ENCODE measurements at regions not wholly inside any gene's neighbourhood (a gene's known extent, or its start where the extent isn't known, plus 50 kb on each side); places are given as distances from the start of the nearest gene placed in this dataset.
"Not testable (repeated sequence)": the region's sequence is repeated elsewhere in the genome, so short reads cannot be mapped to it uniquely, and the experiment has no call there.

DNA sequence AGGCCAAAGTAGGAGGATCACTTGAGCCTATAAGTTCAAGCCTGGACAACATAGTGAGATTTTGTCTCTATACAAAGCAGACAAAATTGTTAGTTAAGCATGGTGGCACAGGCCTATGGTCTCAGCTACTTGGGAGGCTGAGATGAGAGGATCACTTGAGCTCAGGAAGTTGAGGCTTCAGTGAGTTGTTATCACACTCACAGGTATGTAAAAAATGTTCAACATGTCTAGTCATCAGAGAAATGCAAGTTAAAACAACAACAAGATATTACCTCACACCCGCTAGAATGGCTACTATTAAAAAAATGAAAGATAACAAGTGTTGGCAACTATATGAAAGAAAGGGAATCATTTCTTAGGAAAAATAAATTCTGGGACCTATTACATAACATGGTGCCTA is 341.5 kb upstream of the ST8SIA4 start:
- no peak overlapping the region for H3K4me3 ChIP-seq (ENCODE audit: low read depth, low read length, poor library complexity, severe bottlenecking)
- no TSS peak for BruUV-seq (replicated peaks)
- CTCF ChIA-PET (ENCODE audit: unreplicated experiment), result no interaction called here
- no peak overlapping the region for H3K4me2 ChIP-seq (ENCODE audit: low read length)
- H3K4me1 ChIP-seq (ENCODE audit: insufficient read depth, low read length, poor library complexity, severe bottlenecking), result no peaks in the 10 kb centered on the region
- H3K79me2 ChIP-seq (ENCODE audit: insufficient read depth, low read depth, low read length), result no peaks in the 10 kb centered on the region
- no peak for DNase-seq (ENCODE audit: low spot score)
- TF ChIP-seq CTCF (conservative IDR thresholded peaks at IDR 0.05; ENCODE audit: low read length) (no peak), EZH2phosphoT487 (IDR thresholded peaks at IDR 0.05; ENCODE audit: borderline replicate concordance, low read depth, low read length) (no peak)
- no peak overlapping the region for H2AFZ ChIP-seq (ENCODE audit: low read length)
- H3K27ac ChIP-seq (ENCODE audit: low read depth, low read length, poor library complexity, severe bottlenecking), result no peak overlapping the region
- POLR2A ChIA-PET, result no interaction called here
- no peaks in the 10 kb centered on the region for H3K9me3 ChIP-seq (ENCODE audit: low read length)
- no peaks in the 10 kb centered on the region for H3K36me3 ChIP-seq (ENCODE audit: insufficient read depth, low read length)
- intact Hi-C loops (cut with micrococcal nuclease; ENCODE audit: unreplicated experiment), result no loop called here
- no peaks in the 10 kb centered on the region for H4K20me1 ChIP-seq (ENCODE audit: insufficient read depth, low read length)
- no peaks in the 10 kb centered on the region for H3K9me2 ChIP-seq (ENCODE audit: insufficient read depth, low read length)

- Histone ChIP-seq H3K4me3 (ENCODE audit: low read depth, low read length, poor library complexity, severe bottlenecking) (no peak overlapping the region), H3K4me2 (ENCODE audit: low read length) (no peak overlapping the region), H4K20me1 (ENCODE audit: insufficient read depth, low read length) (no peaks in the 10 kb centered on the region), H3K27ac (ENCODE audit: low read depth, low read length, poor library complexity, severe bottlenecking) (no peak overlapping the region), H2AFZ (ENCODE audit: low read length) (no peak overlapping the region), H3K9me3 (ENCODE audit: low read length) (no peaks in the 10 kb centered on the region), H3K36me3 (ENCODE audit: insufficient read depth, low read length) (no peaks in the 10 kb centered on the region), H3K4me1 (ENCODE audit: insufficient read depth, low read length, poor library complexity, severe bottlenecking) (no peaks in the 10 kb centered on the region), H3K79me2 (ENCODE audit: insufficient read depth, low read depth, low read length) (no peaks in the 10 kb centered on the region), H3K9me2 (ENCODE audit: insufficient read depth, low read length) (no peaks in the 10 kb centered on the region)
- intact Hi-C loops (cut with micrococcal nuclease; ENCODE audit: unreplicated experiment), result no loop called here
- no peak for TF ChIP-seq CTCF (conservative IDR thresholded peaks at IDR 0.05; ENCODE audit: low read length)
- CTCF ChIA-PET (ENCODE audit: unreplicated experiment), result no interaction called here
- POLR2A ChIA-PET, result no interaction called here
- no peak for DNase-seq (ENCODE audit: low spot score)
- no TSS peak for BruUV-seq (replicated peaks)
Observed at GRCh38 chr5:101212942-101213514, 309.9 kb upstream of the ST8SIA4 start.

DNA sequence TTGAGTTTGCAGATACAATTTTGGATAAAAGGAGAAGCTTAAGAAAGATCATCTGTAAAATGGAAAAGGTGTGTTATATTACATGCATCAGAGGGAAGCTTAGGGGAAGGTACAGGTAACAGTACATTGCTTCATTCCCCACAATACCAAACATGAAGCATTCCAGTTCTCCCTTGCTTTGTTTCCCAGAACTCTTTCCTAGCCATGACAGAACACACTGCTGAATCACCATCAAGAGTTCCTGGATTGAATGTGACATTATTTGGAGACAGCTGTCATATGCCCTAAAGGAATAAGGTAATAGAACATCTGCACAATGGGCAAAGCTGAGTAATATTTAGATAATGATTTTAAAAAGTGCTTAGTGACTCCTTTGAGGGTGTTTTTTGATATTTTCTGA is 303.5 kb upstream of the ST8SIA4 start:
- no peaks in the 10 kb centered on the region for H3K79me2 ChIP-seq (ENCODE audit: insufficient read depth, low read depth, low read length)
- no peaks in the 10 kb centered on the region for H3K9me3 ChIP-seq (ENCODE audit: low read length)
- ChIA-PET POLR2A (no interaction called here), CTCF (ENCODE audit: unreplicated experiment) (no interaction called here)
- H3K9me2 ChIP-seq (ENCODE audit: insufficient read depth, low read length), result no peaks in the 10 kb centered on the region
- no peaks in the 10 kb centered on the region for H4K20me1 ChIP-seq (ENCODE audit: insufficient read depth, low read length)
- no peak overlapping the region for H3K27ac ChIP-seq (ENCODE audit: low read depth, low read length, poor library complexity, severe bottlenecking)
- intact Hi-C loops (cut with micrococcal nuclease; ENCODE audit: unreplicated experiment), result no loop called here
- no peak overlapping the region for H3K4me3 ChIP-seq (ENCODE audit: low read depth, low read length, poor library complexity, severe bottlenecking)
- no peaks in the 10 kb centered on the region for H3K36me3 ChIP-seq (ENCODE audit: insufficient read depth, low read length)
- no peak overlapping the region for H3K4me2 ChIP-seq (ENCODE audit: low read length)
- H3K4me1 ChIP-seq (ENCODE audit: insufficient read depth, low read length, poor library complexity, severe bottlenecking), result no peaks in the 10 kb centered on the region
- no peak for TF ChIP-seq EZH2phosphoT487 (IDR thresholded peaks at IDR 0.05; ENCODE audit: borderline replicate concordance, low read depth, low read length)
- TF ChIP-seq CTCF (conservative IDR thresholded peaks at IDR 0.05; ENCODE audit: low read length), result no peak
- no TSS peak for BruUV-seq (replicated peaks)
- no peak for DNase-seq (ENCODE audit: low spot score)
- no peak overlapping the region for H2AFZ ChIP-seq (ENCODE audit: low read length)

GRCh38 chr5:101205065-101205464 is 302.0 kb upstream of the ST8SIA4 start:
- H4K20me1 ChIP-seq (ENCODE audit: insufficient read depth, low read length); CTCF ChIA-PET (ENCODE audit: unreplicated experiment); H3K4me2 ChIP-seq (ENCODE audit: low read length); H2AFZ ChIP-seq (ENCODE audit: low read length); H3K27ac ChIP-seq (ENCODE audit: low read depth, low read length, poor library complexity, severe bottlenecking); H3K9me3 ChIP-seq (ENCODE audit: low read length); H3K4me1 ChIP-seq (ENCODE audit: insufficient read depth, low read length, poor library complexity, severe bottlenecking); H3K4me3 ChIP-seq (ENCODE audit: low read depth, low read length, poor library complexity, severe bottlenecking); H3K79me2 ChIP-seq (ENCODE audit: insufficient read depth, low read depth, low read length); DNase-seq (ENCODE audit: low spot score); intact Hi-C loops (cut with micrococcal nuclease; ENCODE audit: unreplicated experiment); H3K36me3 ChIP-seq (ENCODE audit: insufficient read depth, low read length); POLR2A ChIA-PET; H3K9me2 ChIP-seq (ENCODE audit: insufficient read depth, low read length); BruUV-seq (replicated peaks): not testable (repeated sequence)

DNA sequence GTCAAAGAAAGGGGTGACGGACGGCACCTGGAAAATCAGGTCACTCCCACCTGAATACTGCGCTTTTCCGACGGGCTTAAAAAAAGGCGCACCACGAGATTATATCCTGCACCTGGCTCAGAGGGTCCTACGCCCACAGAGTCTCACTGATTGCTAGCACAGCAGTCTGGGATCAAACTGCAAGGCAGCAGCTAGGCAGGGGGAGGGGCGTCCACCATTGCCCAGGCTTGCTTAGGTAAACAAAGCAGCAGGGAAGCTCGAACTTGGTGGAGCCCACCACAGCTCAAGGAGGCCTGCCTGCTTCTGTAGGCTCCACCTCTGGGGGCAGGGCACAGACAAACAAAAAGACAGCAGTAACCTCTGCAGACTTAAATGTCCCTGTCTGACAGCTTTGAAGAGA is 277.3 kb upstream of the ST8SIA4 start:
- intact Hi-C loops (cut with micrococcal nuclease; ENCODE audit: unreplicated experiment); BruUV-seq (replicated peaks); H3K79me2 ChIP-seq (ENCODE audit: insufficient read depth, low read depth, low read length); H3K9me3 ChIP-seq (ENCODE audit: low read length); H2AFZ ChIP-seq (ENCODE audit: low read length); H3K4me3 ChIP-seq (ENCODE audit: low read depth, low read length, poor library complexity, severe bottlenecking); H3K36me3 ChIP-seq (ENCODE audit: insufficient read depth, low read length); H3K9me2 ChIP-seq (ENCODE audit: insufficient read depth, low read length); H3K4me2 ChIP-seq (ENCODE audit: low read length); CTCF ChIA-PET (ENCODE audit: unreplicated experiment); POLR2A ChIA-PET; H3K27ac ChIP-seq (ENCODE audit: low read depth, low read length, poor library complexity, severe bottlenecking); DNase-seq (ENCODE audit: low spot score); H3K4me1 ChIP-seq (ENCODE audit: insufficient read depth, low read length, poor library complexity, severe bottlenecking); H4K20me1 ChIP-seq (ENCODE audit: insufficient read depth, low read length): not testable (repeated sequence)

All from OCI-LY7 (cell line).